ENCODE measurements at regions not wholly inside any gene's neighbourhood (a gene's known extent, or its start where the extent isn't known, plus 50 kb on each side); places are given as distances from the start of the nearest gene placed in this dataset.

GRCh38 chr1:104874044-104874443 is 1124.3 kb downstream of the AMY1C start:
- H2AFZ ChIP-seq (ENCODE audit: low read depth, low read length), result no peak overlapping the region
- H3K9ac ChIP-seq (ENCODE audit: low read length), result no peak overlapping the region
- H3K27ac ChIP-seq (ENCODE audit: low read length), result no peak overlapping the region
- H3K9me3 ChIP-seq (ENCODE audit: insufficient read depth, low read length), result no peaks in the 10 kb centered on the region
- no peak overlapping the region for H3K4me3 ChIP-seq (ENCODE audit: low read length)
- H3K27me3 ChIP-seq (ENCODE audit: low read depth, low read length), result no peaks in the 10 kb centered on the region
- no peaks in the 10 kb centered on the region for H4K20me1 ChIP-seq (ENCODE audit: insufficient read depth, low read length)
- H3K79me2 ChIP-seq (ENCODE audit: low read length), result no peaks in the 10 kb centered on the region
- H3K4me2 ChIP-seq (ENCODE audit: low read length), result no peak overlapping the region
- no peak for TF ChIP-seq EZH2phosphoT487 (IDR thresholded peaks at IDR 0.05; ENCODE audit: low read depth)
- TF ChIP-seq CTCF (IDR thresholded peaks at IDR 0.05; ENCODE audit: low read depth, low read length), result no peak
- H3K4me1 ChIP-seq (ENCODE audit: low read length), result peaks cover 6% of the 10 kb centered on the region
- H3K36me3 ChIP-seq (replicated peaks; ENCODE audit: low read depth, low read length), result no peaks in the 10 kb centered on the region

GRCh38 chr1:104878203-104878909 is 1128.7 kb downstream of the AMY1C start:
- Histone ChIP-seq H3K27ac (ENCODE audit: low read length) (no peak overlapping the region), H3K4me3 (ENCODE audit: low read length) (no peak overlapping the region), H3K4me2 (ENCODE audit: low read length) (no peak overlapping the region), H3K4me1 (ENCODE audit: low read length) (peaks cover 5% of the 10 kb centered on the region; the same call in 1 of the 2 replicates), H3K27me3 (ENCODE audit: low read depth, low read length) (no peaks in the 10 kb centered on the region), H3K9ac (ENCODE audit: low read length) (no peak overlapping the region), H4K20me1 (ENCODE audit: insufficient read depth, low read length) (no peaks in the 10 kb centered on the region), H2AFZ (ENCODE audit: low read depth, low read length) (no peak overlapping the region), H3K79me2 (ENCODE audit: low read length) (no peaks in the 10 kb centered on the region), H3K36me3 (replicated peaks; ENCODE audit: low read depth, low read length) (no peaks in the 10 kb centered on the region), H3K9me3 (ENCODE audit: insufficient read depth, low read length) (no peaks in the 10 kb centered on the region)
- TF ChIP-seq CTCF (IDR thresholded peaks at IDR 0.05; ENCODE audit: low read depth, low read length), result peak; percentile 35
- TF ChIP-seq EZH2phosphoT487 (IDR thresholded peaks at IDR 0.05; ENCODE audit: low read depth), result no peak

GRCh38 chr1:104884939-104885338 is 1135.2 kb downstream of the AMY1C start:
- H3K4me3 ChIP-seq (ENCODE audit: low read length), result no peak overlapping the region
- no peaks in the 10 kb centered on the region for H3K27me3 ChIP-seq (ENCODE audit: low read depth, low read length)
- H3K4me2 ChIP-seq (ENCODE audit: low read length), result no peak overlapping the region
- no peaks in the 10 kb centered on the region for H4K20me1 ChIP-seq (ENCODE audit: insufficient read depth, low read length)
- H2AFZ ChIP-seq (ENCODE audit: low read depth, low read length), result no peak overlapping the region
- H3K36me3 ChIP-seq (replicated peaks; ENCODE audit: low read depth, low read length), result no peaks in the 10 kb centered on the region
- H3K9ac ChIP-seq (ENCODE audit: low read length), result no peak overlapping the region
- H3K9me3 ChIP-seq (ENCODE audit: insufficient read depth, low read length), result no peaks in the 10 kb centered on the region
- no peaks in the 10 kb centered on the region for H3K4me1 ChIP-seq (ENCODE audit: low read length)
- no peak for TF ChIP-seq CTCF (IDR thresholded peaks at IDR 0.05; ENCODE audit: low read depth, low read length)
- TF ChIP-seq EZH2phosphoT487 (IDR thresholded peaks at IDR 0.05; ENCODE audit: low read depth), result no peak
- H3K79me2 ChIP-seq (ENCODE audit: low read length), result no peaks in the 10 kb centered on the region
- no peak overlapping the region for H3K27ac ChIP-seq (ENCODE audit: low read length)

GRCh38 chr1:104905322-104905721 is 1155.6 kb downstream of the AMY1C start:
- no peak overlapping the region for H3K9ac ChIP-seq (ENCODE audit: low read length)
- H3K4me2 ChIP-seq (ENCODE audit: low read length), result no peak overlapping the region
- no peak overlapping the region for H3K27ac ChIP-seq (ENCODE audit: low read length)
- H4K20me1 ChIP-seq (ENCODE audit: insufficient read depth, low read length), result no peaks in the 10 kb centered on the region
- no peaks in the 10 kb centered on the region for H3K27me3 ChIP-seq (ENCODE audit: low read depth, low read length)
- H3K9me3 ChIP-seq (ENCODE audit: insufficient read depth, low read length), result no peaks in the 10 kb centered on the region
- TF ChIP-seq CTCF (IDR thresholded peaks at IDR 0.05; ENCODE audit: low read depth, low read length) (no peak), EZH2phosphoT487 (IDR thresholded peaks at IDR 0.05; ENCODE audit: low read depth) (no peak)
- no peak overlapping the region for H3K4me3 ChIP-seq (ENCODE audit: low read length)
- no peaks in the 10 kb centered on the region for H3K36me3 ChIP-seq (replicated peaks; ENCODE audit: low read depth, low read length)
- no peak overlapping the region for H2AFZ ChIP-seq (ENCODE audit: low read depth, low read length)
- H3K4me1 ChIP-seq (ENCODE audit: low read length), result no peaks in the 10 kb centered on the region
- H3K79me2 ChIP-seq (ENCODE audit: low read length), result no peaks in the 10 kb centered on the region

Measured in OCI-LY3 (cell line).